Astrocyte of the cerebellum (primary cell): ENCODE measurements at regions not wholly inside any gene's neighbourhood (a gene's known extent, or its start where the extent isn't known, plus 50 kb on each side); places are given as distances from the start of the nearest gene placed in this dataset.

Experiments
- DNase-seq: peaks from one replicate; pipeline ENCODE4 v3.0.0-alpha.2; 2011; ENCODE audit warnings: low read depth
- H3K4me3 ChIP-seq: 2 replicates; pipeline ENCODE4 v1.5.1; 2011; ENCODE audit warnings: mild to moderate bottlenecking, low read depth, low read length, moderate library complexity
- CTCF ChIP-seq: IDR thresholded peaks from 2 replicates; pipeline ENCODE4 v1.5.1; 2012; ENCODE audit warnings: low read length, low read depth, moderate library complexity, mild to moderate bottlenecking; ENCODE audit errors: missing control alignments
- in situ Hi-C: cut with HindIII; loops from 2 replicates; pipeline ENCODE4 v1.10.0; 2017; ENCODE audit warnings: low sequenced_read_pairs

GRCh38 chr18:46379323-46379950 lies 275.3 kb downstream of the HAUS1 start:
- H3K4me3 ChIP-seq: no peak overlapping the region
- DNase-seq: no peak
- no peak for TF ChIP-seq CTCF
- in situ Hi-C loops: no loop called here

- in situ Hi-C loops: no loop called here
- no peak for TF ChIP-seq CTCF
- H3K4me3 ChIP-seq: no peak overlapping the region
- no peak for DNase-seq
Observed at GRCh38 chr18:46385124-46385523, 271.9 kb downstream of the LOXHD1 start.

GRCh38 chr18:46386788-46387187 lies 270.2 kb downstream of the LOXHD1 start:
- no peak for TF ChIP-seq CTCF
- no peak for DNase-seq
- in situ Hi-C loops: no loop called here
- H3K4me3 ChIP-seq: no peak overlapping the region

GRCh38 chr18:46387441-46388131 lies 269.4 kb downstream of the LOXHD1 start:
- no peak overlapping the region for H3K4me3 ChIP-seq
- no peak for TF ChIP-seq CTCF
- peak; percentile 8 for DNase-seq
- in situ Hi-C loops: no loop called here

- no peak overlapping the region for H3K4me3 ChIP-seq
- DNase-seq: no peak
- no peak for TF ChIP-seq CTCF
- in situ Hi-C loops: no loop called here
Observed at GRCh38 chr18:46388286-46388685, 268.7 kb downstream of the LOXHD1 start.

GRCh38 chr18:46392576-46392975 lies 264.4 kb downstream of the LOXHD1 start:
- H3K4me3 ChIP-seq: no peak overlapping the region
- DNase-seq: no peak
- no peak for TF ChIP-seq CTCF
- in situ Hi-C loops: no loop called here
